GM18951 (cell line): ENCODE measurements at regions not wholly inside any gene's neighbourhood (a gene's known extent, or its start where the extent isn't known, plus 50 kb on each side); places are given as distances from the start of the nearest gene placed in this dataset.

Source experiments
- POLR2A ChIP-seq: IDR thresholded peaks from 4 replicates; pipeline ENCODE4 v1.6.1; 2011; ENCODE audit warnings: mild to moderate bottlenecking; ENCODE audit not compliant: insufficient read length, insufficient read depth; ENCODE audit errors: extremely low read depth
- in situ Hi-C: fragments of 300-500 bp; cut with MboI; formaldehyde crosslinking; loops from one replicate; pipeline ENCODE4 v1.12.0; 2022; ENCODE audit warnings: low sequenced_read_pairs, mixed read lengths, inconsistent platforms; ENCODE audit not compliant: unreplicated experiment

GRCh38 chr11:27287205-27287604, 75.8 kb downstream of the CCDC34 start:
- TF ChIP-seq POLR2A: no peak
- in situ Hi-C loops: no loop called here

DNA sequence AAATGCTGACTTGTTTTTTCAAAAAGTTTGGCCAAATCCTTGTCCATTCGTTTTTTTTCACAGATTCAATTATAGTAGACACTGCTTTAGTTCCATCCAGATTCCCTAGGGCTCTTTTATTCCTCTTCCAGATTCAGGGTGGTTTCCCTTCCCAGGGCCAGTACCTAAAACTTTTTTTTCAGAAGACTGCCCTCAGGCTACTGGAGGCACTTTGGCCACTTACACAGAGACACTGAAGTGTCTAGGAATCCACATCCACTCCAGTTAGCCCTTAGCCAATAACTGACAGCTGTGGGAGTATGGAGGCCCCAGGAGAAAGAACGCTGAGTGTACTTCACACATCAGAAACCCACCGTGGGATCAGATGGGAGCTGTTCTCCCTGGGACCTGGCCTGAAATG, 77.3 kb downstream of the CCDC34 start:
- in situ Hi-C loops: no loop called here
- no peak for TF ChIP-seq POLR2A

DNA sequence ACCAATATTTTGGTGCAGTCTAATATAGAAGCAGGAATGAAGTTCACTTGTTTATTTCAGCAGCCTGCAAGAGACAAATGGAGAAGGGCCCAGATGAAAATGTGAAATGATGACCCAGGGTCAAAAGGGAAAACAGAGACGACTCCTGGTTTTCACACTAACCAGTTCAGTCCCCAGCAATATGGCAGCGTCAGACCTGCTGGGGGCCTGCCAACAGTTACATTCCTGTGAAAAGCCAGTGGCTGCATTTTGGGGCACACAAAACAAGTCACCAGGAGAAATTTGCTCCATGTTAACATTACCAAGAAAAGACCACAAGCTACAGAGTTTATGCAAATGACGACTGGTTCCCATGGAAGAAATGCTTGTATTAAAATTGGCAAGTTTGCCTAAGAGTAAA, 80.2 kb downstream of the CCDC34 start:
- TF ChIP-seq POLR2A: no peak
- in situ Hi-C loops: no loop called here

DNA sequence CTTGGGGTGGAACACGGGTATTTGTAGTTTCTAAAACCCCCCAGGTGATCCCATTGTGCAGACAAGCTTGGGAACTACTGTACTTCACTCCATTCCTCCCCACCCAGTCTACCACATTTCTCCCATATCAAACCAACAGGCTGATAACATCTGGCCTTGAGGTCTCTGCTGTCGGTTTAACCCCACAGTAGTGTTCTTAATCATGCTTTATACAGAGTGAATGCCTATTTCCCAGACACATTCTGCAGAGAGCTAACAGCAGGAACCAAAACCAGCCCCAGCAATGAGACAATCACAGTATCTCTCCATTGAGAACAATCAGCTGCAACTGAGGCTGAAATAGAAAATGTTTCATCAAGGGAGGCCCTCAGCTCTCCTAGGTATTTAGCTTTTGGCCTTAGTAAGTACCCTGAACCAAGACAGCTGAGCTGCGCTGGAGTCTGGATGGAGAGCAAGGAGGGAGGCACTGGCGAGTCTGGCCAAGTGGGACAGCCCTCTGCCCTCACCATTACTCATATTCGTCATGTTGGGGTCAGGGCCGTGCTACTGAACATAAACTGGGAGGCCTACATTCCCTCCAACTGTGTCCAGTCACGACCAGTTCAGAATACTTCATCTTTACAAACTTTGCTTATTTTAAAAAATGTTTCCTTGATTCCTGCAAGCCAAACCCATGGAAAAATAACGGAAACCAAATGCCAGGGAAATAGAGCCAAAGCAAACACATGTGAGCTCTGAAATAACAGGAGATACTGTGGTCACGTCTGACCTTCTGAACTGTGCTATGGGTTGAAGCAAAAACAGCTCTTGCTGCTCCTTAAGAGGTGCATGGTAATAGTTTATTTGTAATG, 81.0 kb downstream of the CCDC34 start:
- no peak for TF ChIP-seq POLR2A
- in situ Hi-C loops: no loop called here

DNA sequence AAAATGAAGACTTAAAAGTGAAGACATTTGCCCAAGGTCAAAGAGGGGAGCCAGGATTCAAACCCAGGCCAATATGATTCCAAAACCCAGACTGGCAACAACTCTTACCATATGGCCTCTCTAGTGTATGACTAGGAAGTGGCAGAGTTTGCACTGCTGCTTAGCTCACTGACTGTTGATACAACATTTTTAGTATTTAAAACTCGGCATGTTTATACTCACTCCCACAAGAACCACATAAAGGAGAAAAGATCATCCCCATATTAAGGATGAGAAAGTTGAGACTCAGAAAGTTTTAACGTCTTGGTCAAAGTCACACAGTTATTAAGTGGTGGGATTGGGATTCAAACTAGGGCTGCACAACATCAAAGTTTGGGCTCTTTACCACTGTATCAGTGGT, 81.7 kb downstream of the CCDC34 start:
- in situ Hi-C loops: no loop called here
- no peak for TF ChIP-seq POLR2A

DNA sequence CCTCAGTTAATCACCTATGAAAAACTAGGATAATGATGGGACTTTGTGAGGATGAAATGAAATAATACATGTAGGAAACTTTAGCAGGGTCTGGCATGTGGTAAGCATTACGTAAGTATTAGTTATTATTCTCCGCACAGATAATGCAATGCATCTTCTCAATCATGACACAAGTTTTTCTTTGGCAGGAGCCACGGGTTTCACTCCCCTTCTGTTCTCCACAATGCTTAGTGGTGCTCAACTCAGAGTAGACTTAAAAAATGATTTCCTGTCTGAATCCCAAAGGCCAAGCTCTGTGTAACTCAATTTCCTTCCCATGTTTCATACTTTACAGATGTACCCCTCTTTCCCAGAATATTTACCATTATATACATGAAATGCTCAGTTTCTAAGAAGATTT, 82.9 kb downstream of the CCDC34 start:
- no peak for TF ChIP-seq POLR2A
- in situ Hi-C loops: no loop called here

DNA sequence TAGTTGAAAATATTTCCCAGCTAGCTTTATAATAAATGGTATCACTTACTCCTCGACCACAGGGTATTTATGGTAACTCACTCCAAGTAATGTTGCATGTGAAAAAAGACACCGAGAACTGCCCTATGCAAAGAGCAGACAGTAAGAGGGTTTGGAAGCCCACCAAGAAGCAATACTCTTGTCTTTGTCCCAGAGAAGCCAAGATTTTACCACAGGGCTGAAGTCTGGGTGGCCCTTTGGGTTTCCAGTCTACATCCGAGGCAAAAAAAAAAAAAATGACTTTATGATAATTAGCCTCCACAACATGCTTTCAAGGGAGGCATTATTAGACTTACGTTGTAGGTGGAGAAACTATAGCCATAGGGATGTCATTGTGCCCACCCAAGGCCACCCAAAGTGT, 83.6 kb downstream of the CCDC34 start:
- TF ChIP-seq POLR2A: no peak
- in situ Hi-C loops: no loop called here

DNA sequence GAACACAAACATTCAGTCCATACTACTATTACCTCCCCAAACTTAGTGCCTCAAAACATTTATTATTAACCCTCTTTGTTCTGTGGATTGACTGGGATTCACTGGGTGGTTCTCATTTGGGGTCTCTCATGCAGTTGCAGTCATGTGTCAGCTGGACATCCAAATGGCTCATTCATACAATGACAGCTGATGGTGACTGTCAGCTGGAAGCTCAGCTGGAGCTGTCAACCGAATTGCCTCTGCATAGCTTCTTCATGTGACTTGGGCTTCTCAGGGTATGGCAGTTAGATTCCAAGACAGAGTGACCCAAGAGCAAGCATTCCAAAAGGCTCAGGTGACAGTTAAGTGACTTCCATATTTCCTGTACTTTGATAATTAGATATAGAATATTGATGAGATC, 85.2 kb downstream of the CCDC34 start:
- no peak for TF ChIP-seq POLR2A
- in situ Hi-C loops: no loop called here

DNA sequence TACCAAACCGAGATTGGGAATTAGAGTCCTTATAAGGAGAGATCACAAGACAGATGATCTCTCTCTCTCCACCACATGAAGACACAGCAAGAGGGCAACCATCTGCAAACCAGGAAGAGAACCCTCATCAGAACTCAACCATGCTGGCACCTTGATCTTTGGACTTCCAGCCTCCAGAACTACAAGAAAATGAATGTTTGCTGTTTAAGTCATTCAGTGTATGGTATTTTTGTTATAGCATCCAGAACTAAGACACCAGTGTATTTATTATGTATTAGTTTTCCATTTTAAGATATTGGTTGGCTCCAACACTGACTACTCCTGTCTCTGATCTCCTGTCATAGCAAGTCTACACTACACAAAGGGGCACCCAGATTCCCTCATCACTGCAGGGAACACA, 86.9 kb downstream of the CCDC34 start:
- no peak for TF ChIP-seq POLR2A
- in situ Hi-C loops: no loop called here

DNA sequence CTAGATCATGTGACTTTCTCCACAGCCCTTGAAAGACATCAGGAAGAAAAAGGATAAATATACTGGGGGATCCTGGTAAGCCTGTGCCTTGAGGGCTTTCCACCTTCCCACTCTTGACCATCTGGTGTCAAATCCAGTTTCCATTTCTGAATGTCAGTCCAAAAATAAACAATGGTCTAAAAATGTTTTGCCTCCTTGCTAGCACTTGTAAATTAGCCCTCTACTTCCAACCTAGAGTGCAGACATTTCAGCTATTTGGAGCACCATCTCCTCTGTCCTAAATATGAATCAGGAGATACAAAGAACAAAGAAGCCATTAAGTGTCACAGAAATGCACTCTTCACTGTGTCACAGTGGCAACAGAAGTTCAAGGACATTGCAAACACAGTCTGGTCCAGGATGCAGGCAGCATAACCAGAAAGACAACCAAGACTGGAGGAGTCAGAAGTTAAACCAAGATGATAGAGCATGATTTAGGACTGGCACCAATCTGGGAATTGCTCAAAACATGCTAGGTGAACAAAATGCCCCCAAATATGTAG, 88.1 kb downstream of the CCDC34 start:
- TF ChIP-seq POLR2A: no peak
- in situ Hi-C loops: no loop called here

DNA sequence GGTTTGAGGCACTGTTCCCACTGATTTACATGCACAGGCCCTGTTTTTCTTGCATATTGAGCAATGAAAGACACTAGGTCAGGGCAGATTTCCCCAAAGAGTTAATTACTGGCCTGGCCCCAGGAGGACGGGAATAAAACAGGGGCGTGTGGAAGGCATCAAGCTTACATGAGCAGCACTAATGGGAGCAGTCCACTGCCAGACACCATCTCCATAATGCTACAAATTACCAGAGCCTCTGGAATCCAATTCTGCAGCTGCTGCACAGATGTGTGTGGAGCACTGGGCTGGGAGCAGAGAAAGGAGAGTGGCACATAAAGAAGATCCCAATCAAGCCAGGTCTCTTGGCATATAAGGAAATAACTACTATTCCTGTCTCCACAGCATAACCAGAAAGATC, 96.9 kb downstream of the CCDC34 start:
- in situ Hi-C loops: no loop called here
- TF ChIP-seq POLR2A: no peak

DNA sequence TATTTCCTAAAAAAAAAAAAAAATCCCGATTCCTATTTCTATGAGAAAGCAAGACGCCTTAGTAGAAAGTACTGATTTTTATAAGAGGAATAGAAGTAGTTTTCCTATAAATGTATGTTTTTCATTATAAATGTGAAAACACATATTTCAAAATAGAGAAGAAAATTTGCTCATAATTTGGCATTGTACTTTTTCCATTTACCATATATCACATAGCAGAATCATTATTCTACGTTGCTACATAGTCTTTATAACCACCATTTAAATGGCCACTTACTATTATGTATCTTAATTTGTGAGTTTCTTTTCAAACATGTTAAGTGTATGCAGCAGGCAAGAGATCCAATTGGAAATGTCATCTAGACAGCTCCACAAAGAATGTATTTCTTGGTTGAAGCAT, 99.0 kb downstream of the CCDC34 start:
- in situ Hi-C loops: no loop called here
- no peak for TF ChIP-seq POLR2A

DNA sequence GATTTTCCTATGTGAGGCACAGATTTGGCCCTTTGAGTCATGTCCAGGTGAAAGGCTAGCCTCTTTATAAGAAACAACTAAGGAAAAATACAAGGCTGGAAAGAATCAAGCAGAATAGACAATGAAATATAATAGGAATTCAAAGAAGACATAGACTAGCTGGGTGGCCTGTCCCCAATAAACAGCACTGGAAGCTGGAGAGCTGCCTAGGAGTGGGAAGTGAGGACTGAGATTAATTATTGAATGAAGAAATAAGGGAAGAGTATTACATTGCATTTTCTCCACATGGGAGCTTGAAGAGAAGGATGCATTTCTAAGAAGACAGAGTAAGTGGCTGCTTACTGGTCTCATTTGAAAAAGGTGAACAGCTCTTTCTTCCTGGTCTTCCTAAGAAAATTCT, 100.0 kb downstream of the CCDC34 start:
- TF ChIP-seq POLR2A: no peak
- in situ Hi-C loops: no loop called here

DNA sequence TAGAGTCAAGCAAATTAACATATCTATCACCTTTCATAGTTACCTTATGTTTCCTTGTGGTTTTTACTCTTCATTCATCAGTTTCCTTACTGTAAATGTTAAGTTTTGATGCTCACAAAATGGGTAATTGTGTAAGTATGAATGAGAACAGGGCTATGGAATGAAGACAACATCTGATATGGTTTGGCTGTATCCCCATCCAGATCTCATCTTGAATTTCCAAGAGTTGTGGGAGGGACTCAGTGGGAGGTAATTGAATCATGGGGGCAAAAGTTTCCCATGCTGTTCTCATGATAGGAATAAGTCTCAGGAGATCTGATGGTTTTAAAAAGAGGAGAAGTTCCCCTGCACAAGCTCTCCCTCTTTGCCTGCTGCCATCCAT, 107.6 kb downstream of the CCDC34 start:
- no peak for TF ChIP-seq POLR2A
- in situ Hi-C loops: no loop called here
